Endodermal cell (in vitro differentiated cells): ENCODE measurements at regions not wholly inside any gene's neighbourhood (a gene's known extent, or its start where the extent isn't known, plus 50 kb on each side); places are given as distances from the start of the nearest gene placed in this dataset.

Source experiments
- DNase-seq: peaks from one replicate; pipeline ENCODE4 v3.0.0-alpha.2; 2017
- H3K27ac ChIP-seq: 2 replicates; pipeline ENCODE4 v1.5.1; 2013; ENCODE audit warnings: mild to moderate bottlenecking, low read depth, low read length, moderate library complexity
- H3K27me3 ChIP-seq: 2 replicates; pipeline ENCODE4 v1.6.1; 2013; ENCODE audit warnings: mild to moderate bottlenecking, low read length, moderate library complexity; ENCODE audit not compliant: insufficient read depth, control insufficient read depth, poor library complexity, severe bottlenecking
- H3K36me3 ChIP-seq: 2 replicates; pipeline ENCODE4 v1.7.0; 2013; ENCODE audit warnings: mild to moderate bottlenecking, low read length, moderate library complexity; ENCODE audit not compliant: control insufficient read depth, insufficient read depth
- H3K4me1 ChIP-seq: one replicate; pipeline ENCODE4 v1.7.0; 2013; ENCODE audit warnings: low read length; ENCODE audit not compliant: control insufficient read depth, insufficient read depth
- H3K4me3 ChIP-seq: 2 replicates; pipeline ENCODE4 v1.5.1; 2013; ENCODE audit warnings: mild to moderate bottlenecking, low read length, moderate library complexity
- H3K9ac ChIP-seq: 2 replicates; pipeline ENCODE4 v1.6.1; 2013; ENCODE audit warnings: mild to moderate bottlenecking, low read length, moderate library complexity; ENCODE audit not compliant: poor library complexity, severe bottlenecking; ENCODE audit errors: extremely low read depth
- H3K9me3 ChIP-seq: 2 replicates; pipeline ENCODE4 v1.6.1; 2013; ENCODE audit warnings: mild to moderate bottlenecking, low read length, moderate library complexity; ENCODE audit not compliant: control insufficient read depth
- H3K27ac Mint-ChIP-seq: 2 replicates; pipeline ENCODE4 v1.8.0; 2020; ENCODE audit warnings: mixed read lengths
- H3K27me3 Mint-ChIP-seq: 2 replicates; pipeline ENCODE4 v1.8.0; 2021; ENCODE audit warnings: mild to moderate bottlenecking, mixed read lengths; ENCODE audit not compliant: insufficient read depth
- H3K36me3 Mint-ChIP-seq: 2 replicates; pipeline ENCODE4 v1.8.0; 2020; ENCODE audit warnings: low read depth, mixed read lengths
- H3K4me1 Mint-ChIP-seq: 2 replicates; pipeline ENCODE4 v1.8.0; 2020; ENCODE audit warnings: mixed read lengths
- H3K4me3 Mint-ChIP-seq: 2 replicates; pipeline ENCODE4 v1.8.0; 2020; ENCODE audit warnings: mild to moderate bottlenecking, moderate library complexity, mixed read lengths
- H3K9me3 Mint-ChIP-seq: 2 replicates; pipeline ENCODE4 v1.8.0; 2020; ENCODE audit warnings: mild to moderate bottlenecking, mixed read lengths
- CTCF ChIP-seq: fragments of 200-600 bp; sonication (generic); conservative IDR thresholded peaks from 2 replicates; pipeline ENCODE4 v1.5.0; 2021; ENCODE audit warnings: antibody characterized with exemption, mild to moderate bottlenecking
- WGBS, 2 experiments: methylation state at CpG; one replicate each; pipeline versions ENCODE4 v1.1.5 to v1.1.7; 2013; ENCODE audit warnings: missing lambda C conversion rate in 2 of 2, mixed read lengths in 1 of 2; ENCODE audit not compliant: insufficient coverage in 1 of 2, insufficient read length in 1 of 2; 5-methylcytosine and 5-hydroxymethylcytosine counted together

DNA sequence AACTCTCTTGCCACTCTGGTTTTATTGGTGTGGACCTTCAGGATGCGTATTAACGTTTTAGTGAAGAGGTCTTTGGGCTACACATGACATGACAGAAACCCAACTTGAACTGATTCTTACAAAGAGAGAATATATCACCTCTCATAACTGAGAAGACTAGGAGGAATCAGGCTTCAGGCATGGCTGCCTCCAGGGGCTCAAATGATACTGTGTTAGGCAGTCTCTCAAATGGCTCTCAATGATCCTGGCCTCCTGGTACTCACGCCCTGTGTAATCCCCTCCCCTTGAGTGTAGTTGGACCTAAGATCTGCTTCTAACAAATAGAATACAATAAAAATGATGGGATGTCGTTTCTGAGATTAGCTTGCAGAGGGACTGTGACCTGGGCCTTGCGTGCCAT is 58.5 kb upstream of the SYPL1 start:
- H3K9ac ChIP-seq, result no peak overlapping the region
- H3K4me1 ChIP-seq, result no peaks in the 10 kb centered on the region
- H3K9me3 ChIP-seq, result no peaks in the 10 kb centered on the region
- no peaks in the 10 kb centered on the region for H3K27me3 ChIP-seq
- Mint-ChIP-seq H3K27ac (no peak overlapping the region), H3K36me3 (no peaks in the 10 kb centered on the region), H3K9me3 (no peaks in the 10 kb centered on the region), H3K4me1 (peaks cover 3% of the 10 kb centered on the region), H3K4me3 (no peak overlapping the region), H3K27me3 (no peaks in the 10 kb centered on the region)
- WGBS, 2 experiments, result 89 to 92% methylated on average over 2 to 5 of the region's 5 CpGs
- no peak overlapping the region for H3K4me3 ChIP-seq
- TF ChIP-seq CTCF, result no peak
- no peak for DNase-seq
- H3K27ac ChIP-seq, result no peak overlapping the region
- no peaks in the 10 kb centered on the region for H3K36me3 ChIP-seq

- H3K27me3 Mint-ChIP-seq, result no peaks in the 10 kb centered on the region
- no peaks in the 10 kb centered on the region for H3K9me3 Mint-ChIP-seq
- Histone ChIP-seq H3K9ac (no peak overlapping the region), H3K4me3 (no peak overlapping the region), H3K27ac (no peak overlapping the region), H3K36me3 (no peaks in the 10 kb centered on the region), H3K9me3 (no peaks in the 10 kb centered on the region), H3K4me1 (no peaks in the 10 kb centered on the region), H3K27me3 (no peaks in the 10 kb centered on the region)
- H3K27ac Mint-ChIP-seq, result no peak overlapping the region
- no peak for TF ChIP-seq CTCF
- no peak overlapping the region for H3K4me3 Mint-ChIP-seq
- DNase-seq, result no peak
- H3K4me1 Mint-ChIP-seq, result peaks cover 3% of the 10 kb centered on the region
- 90% methylated on average over 3 of the region's 3 CpGs; no CpG with 5 or more reads in 1 of the 2 experiments for WGBS, 2 experiments
- H3K36me3 Mint-ChIP-seq, result no peaks in the 10 kb centered on the region
Observed at GRCh38 chr7:106169821-106170610, 57.9 kb upstream of the SYPL1 start.

- no peak for TF ChIP-seq CTCF
- H3K4me3 Mint-ChIP-seq, result no peak overlapping the region
- H3K27ac ChIP-seq, result no peak overlapping the region
- WGBS, 2 experiments, result 80 to 98% methylated on average over 3 of the region's 4 CpGs
- H3K27me3 ChIP-seq, result no peaks in the 10 kb centered on the region
- H3K27ac Mint-ChIP-seq, result no peak overlapping the region
- H3K9me3 Mint-ChIP-seq, result peaks cover 10% of the 10 kb centered on the region
- H3K9ac ChIP-seq, result no peak overlapping the region
- no peaks in the 10 kb centered on the region for H3K36me3 Mint-ChIP-seq
- H3K4me1 Mint-ChIP-seq, result peaks cover 3% of the 10 kb centered on the region
- no peaks in the 10 kb centered on the region for H3K4me1 ChIP-seq
- DNase-seq, result no peak
- peaks cover 11% of the 10 kb centered on the region for H3K9me3 ChIP-seq
- no peak overlapping the region for H3K4me3 ChIP-seq
- H3K27me3 Mint-ChIP-seq, result no peaks in the 10 kb centered on the region
- H3K36me3 ChIP-seq, result no peaks in the 10 kb centered on the region
Observed at GRCh38 chr7:106167439-106168136, 55.5 kb upstream of the SYPL1 start.
